Transverse colon (tissue), 4 donors: ENCODE measurements at regions not wholly inside any gene's neighbourhood (a gene's known extent, or its start where the extent isn't known, plus 50 kb on each side); places are given as distances from the start of the nearest gene placed in this dataset.
"Not testable (repeated sequence)": the region's sequence is repeated elsewhere in the genome, so short reads cannot be mapped to it uniquely, and the experiment has no call there.

Experiments
- DNase-seq: peaks from one replicate; pipeline ENCODE4 v3.0.0-alpha.2; 2019
- H3K27ac ChIP-seq, 4 donors: fragments of 200-600 bp; sonication (generic); 2 replicates each; pipeline ENCODE4 v1.5.1; 2016 to 2018; ENCODE audit warnings: inconsistent platforms in 4 of 4
- H3K27me3 ChIP-seq: fragments of 200-600 bp; sonication (generic); 2 replicates; pipeline ENCODE4 v1.5.1; 2017; ENCODE audit warnings: inconsistent platforms
- H3K36me3 ChIP-seq, 4 donors: fragments of 200-600 bp; sonication (generic); 2 replicates each; pipeline ENCODE4 v1.5.1; 2017 to 2019; ENCODE audit warnings: inconsistent platforms in 4 of 4
- H3K4me1 ChIP-seq, 4 donors: fragments of 200-600 bp; sonication (generic); 2 replicates each; pipeline ENCODE4 v1.5.1; 2017 to 2020; ENCODE audit warnings: inconsistent platforms in 4 of 4
- H3K4me3 ChIP-seq, 4 donors: fragments of 200-600 bp; sonication (generic); 1 replicate in 1 of 4; 2 replicates in 3 of 4; pipeline versions ENCODE4 v1.5.1 to v1.6.1; 2017 to 2019; ENCODE audit warnings: inconsistent platforms in 4 of 4
- H3K9me3 ChIP-seq, 2 donors: fragments of 200-600 bp; sonication (generic); 2 replicates each; pipeline ENCODE4 v1.5.1; 2017 to 2019; ENCODE audit warnings: inconsistent platforms in 2 of 2
- CTCF ChIP-seq, 5 experiments: fragments of 200-600 bp in 3 of 5; fragments of 450-650 bp in 2 of 5; sonication (generic) in 3 of 5; IDR thresholded peaks; 1 replicate in 2 of 5; 2 replicates in 3 of 5; pipeline ENCODE4 v1.5.1; 2016 to 2017; ENCODE audit warnings: antibody characterized with exemption in 5 of 5, inconsistent platforms in 3 of 5, mild to moderate bottlenecking in 2 of 5, moderate library complexity in 1 of 5
- EP300 ChIP-seq: sonication (generic); formaldehyde crosslinking; IDR thresholded peaks from one replicate; pipeline ENCODE4 v1.6.1; 2017; ENCODE audit warnings: antibody characterized with exemption, low read depth
- POLR2A ChIP-seq: fragments of 450-650 bp; IDR thresholded peaks from one replicate; pipeline ENCODE4 v1.6.1; 2016; ENCODE audit warnings: antibody characterized with exemption, mild to moderate bottlenecking, moderate library complexity
- POLR2AphosphoS5 ChIP-seq, 3 donors: sonication (generic); formaldehyde crosslinking; IDR thresholded peaks; one replicate each; pipeline ENCODE4 v1.6.1; 2016; ENCODE audit warnings: antibody characterized with exemption in 3 of 3
- whole genome bisulfite sequencing, 2 donors: methylation state at CpG; one replicate each; pipeline ENCODE4 v1.1.5; 2018; ENCODE audit warnings: low coverage in 1 of 2; 5-methylcytosine and 5-hydroxymethylcytosine counted together
- in situ Hi-C, 4 donors: fragments of 200-750 bp; cut with MboI; loops; one replicate each; pipeline versions ENCODE4 v1.15.0 to v1.15.1; 2017; ENCODE audit warnings: low sequenced_read_pairs in 3 of 4, low pct_ligation_motif_present in 1 of 4, low pct_unique_long_range_greater_than_20kb in 1 of 4
- intact Hi-C: fragments of 100-400 bp; cut with DNase I; formaldehyde crosslinking; loops from one replicate; pipeline ENCODE4 v1.15.1; 2023; ENCODE audit warnings: low total_unique reads

- H3K9me3 ChIP-seq, result peaks cover 13 to 27% of the 10 kb centered on the region in 2 donors
- H3K4me3 ChIP-seq, result no peak overlapping the region
- no peak for TF ChIP-seq POLR2AphosphoS5 (IDR thresholded peaks at IDR 0.05)
- H3K4me1 ChIP-seq, result peaks cover 0 to 2% (median 0%) of the 10 kb centered on the region in 4 donors
- intact Hi-C loops, result no loop called here
- in situ Hi-C loops, result no loop called here
- no peak for DNase-seq
- H3K27ac ChIP-seq, result no peak overlapping the region
- H3K27me3 ChIP-seq, result no peaks in the 10 kb centered on the region
- no peaks in the 10 kb centered on the region for H3K36me3 ChIP-seq
Measured at GRCh38 chr2:71959494-71959893, 188.2 kb downstream of the CYP26B1 start.

GRCh38 chr2:71958426-71958825 lies 189.2 kb downstream of the CYP26B1 start:
- H3K4me1 ChIP-seq, H3K27me3 ChIP-seq, intact Hi-C loops, in situ Hi-C loops, H3K36me3 ChIP-seq, H3K27ac ChIP-seq, DNase-seq, H3K4me3 ChIP-seq: not testable (repeated sequence)
- 91% methylated on average over 1 of the region's 1 CpG; no CpG with 5 or more reads in 1 of the 2 donors for WGBS, 2 donors
- peaks cover 13 to 27% of the 10 kb centered on the region in 2 donors for H3K9me3 ChIP-seq

GRCh38 chr2:71952572-71953188 lies 195.0 kb downstream of the CYP26B1 start:
- H3K36me3 ChIP-seq, result no peaks in the 10 kb centered on the region
- TF ChIP-seq POLR2A (no peak), CTCF (IDR thresholded peaks at IDR 0.05) (no peak)
- no peak for DNase-seq
- H3K27ac ChIP-seq, result no peak overlapping the region
- H3K4me3 ChIP-seq, result no peak overlapping the region
- H3K27me3 ChIP-seq, result no peaks in the 10 kb centered on the region
- peaks cover 0 to 12% of the 10 kb centered on the region in 2 donors for H3K9me3 ChIP-seq
- intact Hi-C loops, result no loop called here
- in situ Hi-C loops, result no loop called here
- no peaks in the 10 kb centered on the region for H3K4me1 ChIP-seq
- WGBS, 2 donors, result 75 to 82% methylated on average over 5 to 6 of the region's 6 CpGs

GRCh38 chr2:71951718-71952404 lies 195.8 kb downstream of the CYP26B1 start:
- H3K36me3 ChIP-seq, result no peaks in the 10 kb centered on the region
- no peaks in the 10 kb centered on the region for H3K27me3 ChIP-seq
- 85 to 94% methylated on average over 2 to 3 of the region's 3 CpGs for WGBS, 2 donors
- in situ Hi-C loops, result no loop called here
- H3K4me3 ChIP-seq, result no peak overlapping the region
- no peak for DNase-seq
- TF ChIP-seq POLR2AphosphoS5 (IDR thresholded peaks at IDR 0.05) (no peak), CTCF (IDR thresholded peaks at IDR 0.05) (no peak), EP300 (no peak), POLR2A (no peak)
- H3K4me1 ChIP-seq, result no peaks in the 10 kb centered on the region
- H3K27ac ChIP-seq, result no peak overlapping the region
- intact Hi-C loops, result no loop called here
- H3K9me3 ChIP-seq, result peaks cover 0 to 10% of the 10 kb centered on the region in 2 donors

- no peak for DNase-seq
- Histone ChIP-seq H3K36me3 (no peaks in the 10 kb centered on the region), H3K27me3 (no peaks in the 10 kb centered on the region), H3K9me3 (peaks cover 0 to 5% of the 10 kb centered on the region in 2 donors), H3K4me3 (no peak overlapping the region), H3K4me1 (no peaks in the 10 kb centered on the region), H3K27ac (no peak overlapping the region)
- in situ Hi-C loops (no loop called here), intact Hi-C loops (no loop called here)
- 54% methylated on average over 2 of the region's 2 CpGs; no CpG with 5 or more reads in 1 of the 2 donors for WGBS, 2 donors
- TF ChIP-seq POLR2A, result no peak
- no peak for TF ChIP-seq EP300
- no peak for TF ChIP-seq POLR2AphosphoS5 (IDR thresholded peaks at IDR 0.05)
- TF ChIP-seq CTCF (IDR thresholded peaks at IDR 0.05), result no peak
Measured at GRCh38 chr2:71951083-71951468, 196.6 kb downstream of the CYP26B1 start.
